IMR-90 (cell line): ENCODE measurements at regions not wholly inside any gene's neighbourhood (a gene's known extent, or its start where the extent isn't known, plus 50 kb on each side); places are given as distances from the start of the nearest gene placed in this dataset.
"Not testable (repeated sequence)": the region's sequence is repeated elsewhere in the genome, so short reads cannot be mapped to it uniquely, and the experiment has no call there.

Source experiments
- ATAC-seq: fragments of 200-7000 bp; cut with Tn5 transposase; 2 replicates; pipeline ENCODE4 v1.9.1; 2020; ENCODE audit warnings: low read depth, mild to moderate bottlenecking, moderate library complexity
- BruUV-seq: library from RNA; stranded (reverse); fragments of 400-500 nt; replicated peaks from 2 replicates; lab custom pipeline; 2021; lab: Mats Ljungman, UMichigan
- CTCF ChIA-PET: fragments of 300-600 bp; formaldehyde crosslinking; extraction: SDS; loops from one replicate; lab custom pipeline; 2021; ENCODE audit warnings: antibody characterized with exemption; lab: Yijun Ruan, JAX
- POLR2A ChIA-PET: fragments of 300-600 bp; sonication (Branson Sonifier 250); formaldehyde crosslinking; loops from one replicate; lab custom pipeline; 2022; ENCODE audit warnings: antibody characterized with exemption; ENCODE audit not compliant: unreplicated experiment; lab: Charles Lee
- DNase-seq: peaks from one replicate; pipeline ENCODE4 v3.0.0; 2013
- H2AFZ ChIP-seq: replicated peaks from 2 replicates; pipeline ENCODE3; 2013; ENCODE audit warnings: low read length, mild to moderate bottlenecking; ENCODE audit not compliant: poor library complexity
- H2AK5ac ChIP-seq: 2 replicates; pipeline ENCODE4 v1.6.1; 2013; ENCODE audit warnings: low read depth, low read length, inconsistent platforms
- H2AK9ac ChIP-seq: replicated peaks from 2 replicates; pipeline ENCODE3; 2013; ENCODE audit warnings: mild to moderate bottlenecking, low read depth, low read length, moderate library complexity; ENCODE audit not compliant: poor library complexity
- H2BK120ac ChIP-seq: 2 replicates; pipeline ENCODE4 v1.6.1; 2013; ENCODE audit warnings: low read depth, low read length, inconsistent platforms
- H2BK15ac ChIP-seq: 3 replicates; pipeline ENCODE4 v1.6.1; 2013; ENCODE audit warnings: low read depth, low read length, inconsistent platforms
- H2BK20ac ChIP-seq: 2 replicates; pipeline ENCODE4 v1.6.1; 2013; ENCODE audit warnings: low read depth, mild to moderate bottlenecking, inconsistent platforms, low read length, moderate library complexity
- H2BK5ac ChIP-seq: 2 replicates; pipeline ENCODE4 v1.6.1; 2013; ENCODE audit warnings: mild to moderate bottlenecking, low read depth, low read length, inconsistent platforms; ENCODE audit not compliant: poor library complexity, severe bottlenecking
- H3K14ac ChIP-seq: replicated peaks from 2 replicates; pipeline ENCODE4 v1.6.1; 2013; ENCODE audit warnings: low read depth, low read length, inconsistent platforms
- H3K18ac ChIP-seq: 2 replicates; pipeline ENCODE4 v1.6.1; 2013; ENCODE audit warnings: low read depth, low read length, control low read depth
- H3K23ac ChIP-seq: 2 replicates; pipeline ENCODE4 v1.6.1; 2013; ENCODE audit warnings: low read depth, low read length, inconsistent platforms
- H3K27ac ChIP-seq: 2 replicates; pipeline ENCODE4 v1.5.1; 2013; ENCODE audit warnings: mild to moderate bottlenecking, control low read depth, low read length; ENCODE audit not compliant: insufficient read depth
- H3K27me3 ChIP-seq: 2 replicates; pipeline ENCODE4 v1.6.1; 2013; ENCODE audit warnings: low read length; ENCODE audit not compliant: control insufficient read depth, insufficient read depth
- H3K36me3 ChIP-seq: 2 replicates; pipeline ENCODE4 v1.6.1; 2013; ENCODE audit warnings: low read length, mixed read lengths; ENCODE audit not compliant: control insufficient read depth, insufficient read depth
- H3K4ac ChIP-seq: 2 replicates; pipeline ENCODE4 v1.6.1; 2013; ENCODE audit warnings: low read depth, low read length, inconsistent platforms
- H3K4me1 ChIP-seq: 2 replicates; pipeline ENCODE4 v1.6.1; 2013; ENCODE audit warnings: low read length, mixed read lengths; ENCODE audit not compliant: control insufficient read depth, insufficient read depth
- H3K4me2 ChIP-seq: 2 replicates; pipeline ENCODE4 v1.6.1; 2013; ENCODE audit warnings: low read depth, mild to moderate bottlenecking, control low read depth, low read length, moderate library complexity
- H3K4me3 ChIP-seq: 2 replicates; pipeline ENCODE4 v1.5.1; 2013; ENCODE audit warnings: low read depth, mild to moderate bottlenecking, control low read depth, low read length, moderate library complexity; ENCODE audit not compliant: insufficient read depth
- H3K56ac ChIP-seq: 2 replicates; pipeline ENCODE4 v1.6.1; 2013; ENCODE audit warnings: low read length, inconsistent platforms; ENCODE audit not compliant: insufficient read depth; ENCODE audit errors: extremely low read depth
- H3K79me1 ChIP-seq, 2 experiments: 2 replicates each; pipeline ENCODE4 v1.6.1; 2013; ENCODE audit warnings: low read length in 2 of 2, inconsistent platforms in 1 of 2, low read depth in 1 of 2
- H3K9ac ChIP-seq: 2 replicates; pipeline ENCODE4 v1.6.1; 2013; ENCODE audit warnings: low read depth, low read length, control low read depth
- H3K9me1 ChIP-seq: 2 replicates; pipeline ENCODE4 v1.6.1; 2013; ENCODE audit warnings: low read length, inconsistent platforms; ENCODE audit not compliant: insufficient read depth
- H3K9me3 ChIP-seq: 2 replicates; pipeline ENCODE4 v1.6.1; 2013; ENCODE audit warnings: low read length; ENCODE audit not compliant: control insufficient read depth, insufficient read depth
- H4K20me1 ChIP-seq: 2 replicates; pipeline ENCODE4 v1.6.1; 2013; ENCODE audit warnings: low read length, inconsistent platforms; ENCODE audit not compliant: insufficient read depth
- H4K5ac ChIP-seq: 2 replicates; pipeline ENCODE4 v1.6.1; 2013; ENCODE audit warnings: mild to moderate bottlenecking, low read depth, low read length, control low read depth
- H4K8ac ChIP-seq, 2 experiments: 2 replicates each; pipeline ENCODE4 v1.6.1; 2013; ENCODE audit warnings: low read depth in 2 of 2, low read length in 2 of 2, control low read depth in 1 of 2, inconsistent platforms in 1 of 2
- H4K91ac ChIP-seq: 2 replicates; pipeline ENCODE4 v1.6.1; 2013; ENCODE audit warnings: low read depth, low read length, inconsistent platforms; ENCODE audit not compliant: insufficient read depth
- BHLHE40 ChIP-seq: fragments of 150-350 bp; IDR thresholded peaks from 2 replicates; pipeline ENCODE4 v1.6.1; 2016; ENCODE audit warnings: mild to moderate bottlenecking, low read depth, low read length
- CEBPB ChIP-seq: IDR thresholded peaks from 2 replicates; pipeline ENCODE4 v1.6.1; 2012; ENCODE audit warnings: low read depth, low read length, improper control_type of control experiment
- CHD1 ChIP-seq: IDR thresholded peaks from 2 replicates; pipeline ENCODE4 v1.6.1; 2012; ENCODE audit warnings: low read depth, low read length, improper control_type of control experiment
- FOS ChIP-seq: fragments of 150-350 bp; IDR thresholded peaks from 2 replicates; pipeline ENCODE4 v1.6.1; 2016; ENCODE audit warnings: low read depth, low read length
- MAZ ChIP-seq: IDR thresholded peaks from 2 replicates; pipeline ENCODE4 v1.6.1; 2012; ENCODE audit warnings: low read depth, mild to moderate bottlenecking, low read length, improper control_type of control experiment, moderate library complexity, borderline replicate concordance
- MXI1 ChIP-seq: IDR thresholded peaks from 2 replicates; pipeline ENCODE4 v1.6.1; 2012; ENCODE audit warnings: low read depth, mild to moderate bottlenecking, low read length, moderate library complexity, borderline replicate concordance
- NFE2L2 ChIP-seq: fragments of 150-350 bp; IDR thresholded peaks from 2 replicates; pipeline ENCODE4 v1.6.1; 2016; ENCODE audit warnings: low read depth, mild to moderate bottlenecking, low read length
- POLR2A ChIP-seq: IDR thresholded peaks from 2 replicates; pipeline ENCODE4 v1.6.1; 2012; ENCODE audit warnings: mild to moderate bottlenecking, low read depth, low read length
- RAD21 ChIP-seq: IDR thresholded peaks from 2 replicates; pipeline ENCODE4 v1.6.1; 2012; ENCODE audit warnings: low read length, improper control_type of control experiment
- RFX5 ChIP-seq: IDR thresholded peaks from 2 replicates; pipeline ENCODE4 v1.8.0; 2012; ENCODE audit warnings: low read depth, mild to moderate bottlenecking, low read length, moderate library complexity
- WGBS, 2 experiments: methylation state at CpG; one replicate each; pipeline versions ENCODE4 v1.1.5 to v1.1.7; 2013; ENCODE audit warnings: missing lambda C conversion rate in 2 of 2; ENCODE audit not compliant: insufficient read length in 1 of 2; ENCODE audit errors: extremely low coverage in 2 of 2; 5-methylcytosine and 5-hydroxymethylcytosine counted together
- dilution Hi-C: fragments of 300-500 bp; cut with HindIII; formaldehyde crosslinking; loops from one replicate; pipeline ENCODE4 v1.14.3; 2018; ENCODE audit warnings: low sequenced_read_pairs; ENCODE audit not compliant: unreplicated experiment
- in situ Hi-C: fragments of 300-500 bp; cut with MboI; formaldehyde crosslinking; loops from 3 replicates; pipeline ENCODE4 v1.14.3; 2019; ENCODE audit warnings: low sequenced_read_pairs, inconsistent platforms, mixed read lengths
- intact Hi-C: fragments of 100-400 bp; cut with micrococcal nuclease; formaldehyde crosslinking; loops from 2 replicates; pipeline ENCODE4 v1.10.0; 2022
- TF ChIP-seq, protein P1 (sequence below): fragments of 150-350 bp; IDR thresholded peaks from 2 replicates; pipeline ENCODE4 v1.6.1; 2017; ENCODE audit warnings: mild to moderate bottlenecking, antibody characterized with exemption, low read length, low read depth

DNA sequence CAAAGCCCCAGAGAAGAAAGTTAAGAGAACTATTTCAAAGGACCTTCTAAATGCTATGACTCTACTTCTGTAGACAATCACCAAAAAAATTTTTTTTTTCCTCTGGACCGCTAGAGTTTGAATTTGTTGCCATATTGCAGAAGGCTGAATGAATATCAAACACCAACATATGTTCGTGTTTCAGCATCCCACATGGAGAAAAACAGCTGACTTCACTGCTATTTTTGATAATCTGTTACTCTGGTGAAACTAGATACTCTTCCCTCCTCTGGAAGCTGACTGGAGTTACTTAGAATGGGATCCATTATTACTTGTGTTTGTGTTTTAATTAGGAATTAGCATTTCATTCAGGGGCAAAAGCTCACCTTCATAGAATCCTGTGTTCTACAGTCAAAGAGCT, 447.0 kb downstream of the AASDHPPT start:
- BruUV-seq: no TSS peak
- Histone ChIP-seq H3K4me3 (no peak overlapping the region), H2BK20ac (no peak overlapping the region), H3K27ac (no peak overlapping the region), H3K4me2 (no peak overlapping the region), H3K4ac (no peak overlapping the region), H2AK9ac (no peak overlapping the region), H3K9me1 (no peaks in the 10 kb centered on the region), H3K18ac (no peak overlapping the region), H3K56ac (no peak overlapping the region), H3K14ac (no peak overlapping the region), H4K8ac (no peak overlapping the region), H3K27me3 (no peaks in the 10 kb centered on the region), H3K4me1 (no peaks in the 10 kb centered on the region), H3K36me3 (no peaks in the 10 kb centered on the region), H2AK5ac (no peak overlapping the region), H2BK15ac (no peak overlapping the region), H2BK5ac (no peak overlapping the region), H3K9ac (no peak overlapping the region), H3K23ac (no peak overlapping the region), H4K5ac (no peak overlapping the region), H3K79me1 (no peaks in the 10 kb centered on the region), H3K9me3 (no peaks in the 10 kb centered on the region), H2BK120ac (no peak overlapping the region), H4K91ac (no peak overlapping the region), H4K20me1 (no peaks in the 10 kb centered on the region), H2AFZ (no peak overlapping the region)
- dilution Hi-C loops: no loop called here
- no CpG with 5 or more reads among the region's 2 CpGs for WGBS, 2 experiments
- ChIA-PET POLR2A (no interaction called here), CTCF (no interaction called here)
- no peak for ATAC-seq
- TF ChIP-seq RAD21 (no peak), MXI1 (no peak), MAZ (no peak), BHLHE40 (no peak), RFX5 (no peak), NFE2L2 (no peak), FOS (no peak), CEBPB (no peak), POLR2A (no peak), CHD1 (no peak)
- TF ChIP-seq, protein P1, sequence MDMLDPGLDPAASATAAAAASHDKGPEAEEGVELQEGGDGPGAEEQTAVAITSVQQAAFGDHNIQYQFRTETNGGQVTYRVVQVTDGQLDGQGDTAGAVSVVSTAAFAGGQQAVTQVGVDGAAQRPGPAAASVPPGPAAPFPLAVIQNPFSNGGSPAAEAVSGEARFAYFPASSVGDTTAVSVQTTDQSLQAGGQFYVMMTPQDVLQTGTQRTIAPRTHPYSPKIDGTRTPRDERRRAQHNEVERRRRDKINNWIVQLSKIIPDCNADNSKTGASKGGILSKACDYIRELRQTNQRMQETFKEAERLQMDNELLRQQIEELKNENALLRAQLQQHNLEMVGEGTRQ: no peak
- in situ Hi-C loops: no loop called here
- DNase-seq: no peak
- intact Hi-C loops: no loop called here

DNA sequence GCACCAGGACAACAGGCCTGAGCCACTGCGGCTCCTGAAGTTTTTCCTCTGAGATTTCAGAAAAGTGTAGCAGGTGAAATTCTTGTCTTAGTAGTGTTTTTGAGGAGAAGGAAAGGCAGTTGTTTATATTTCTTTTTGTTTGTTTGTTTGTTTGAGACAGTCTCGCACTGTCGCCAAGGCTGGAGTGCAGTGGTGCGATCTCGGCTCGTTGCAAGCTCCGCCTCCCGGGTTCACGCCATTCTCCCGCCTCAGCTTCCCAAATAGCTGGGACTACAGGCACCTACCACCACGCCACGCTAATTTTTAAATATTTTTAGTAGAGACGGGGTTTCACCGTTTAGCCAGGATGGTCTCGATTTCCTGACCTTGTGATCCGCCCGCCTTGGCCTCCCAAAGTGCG, 454.2 kb downstream of the AASDHPPT start:
- ATAC-seq, H3K4me1 ChIP-seq, H3K4me2 ChIP-seq, H2BK5ac ChIP-seq, H3K9ac ChIP-seq, H3K9me3 ChIP-seq, dilution Hi-C loops, H4K5ac ChIP-seq, H4K8ac ChIP-seq, H3K27me3 ChIP-seq, H4K91ac ChIP-seq, H3K4me3 ChIP-seq, H3K36me3 ChIP-seq, H3K9me1 ChIP-seq, H3K27ac ChIP-seq, intact Hi-C loops, H3K18ac ChIP-seq, H2BK120ac ChIP-seq, H2AK9ac ChIP-seq, H2AFZ ChIP-seq, DNase-seq, BruUV-seq, H2BK15ac ChIP-seq, H2AK5ac ChIP-seq, H3K79me1 ChIP-seq, in situ Hi-C loops, H3K56ac ChIP-seq, H2BK20ac ChIP-seq, H3K4ac ChIP-seq, POLR2A ChIA-PET, H3K14ac ChIP-seq, H3K23ac ChIP-seq, CTCF ChIA-PET, H4K20me1 ChIP-seq: not testable (repeated sequence)
- WGBS, 2 experiments: no CpG with 5 or more reads among the region's 18 CpGs
